WTC11 (cell line): ENCODE measurements at regions not wholly inside any gene's neighbourhood (a gene's known extent, or its start where the extent isn't known, plus 50 kb on each side); places are given as distances from the start of the nearest gene placed in this dataset.

Experiments used
- ATAC-seq: fragments of 200-7000 bp; cut with Tn5 transposase; 2 replicates; pipeline ENCODE4 v1.10.0; 2021; ENCODE audit warnings: mild to moderate bottlenecking, moderate library complexity
- CTCF ChIA-PET: fragments of 300-600 bp; sonication (Branson Sonifier 250); formaldehyde crosslinking; loops from one replicate; lab custom pipeline; 2021; ENCODE audit warnings: antibody characterized with exemption; lab: Charles Lee
- POLR2A ChIA-PET: fragments of 350-600 bp; sonication (Branson Sonifier 250); formaldehyde crosslinking; loops from one replicate; lab custom pipeline; 2021; ENCODE audit warnings: antibody characterized with exemption; lab: Charles Lee
- DNase-seq: peaks from one replicate; pipeline ENCODE4 v3.0.0; 2021; ENCODE audit warnings: low spot score
- H3K27ac Mint-ChIP-seq: 2 replicates; pipeline ENCODE4 v1.8.0; 2021; ENCODE audit warnings: mixed read lengths
- H3K27me3 Mint-ChIP-seq: 2 replicates; pipeline ENCODE4 v1.8.0; 2021; ENCODE audit warnings: low read depth, mild to moderate bottlenecking, moderate library complexity, mixed read lengths
- H3K36me3 Mint-ChIP-seq: 2 replicates; pipeline ENCODE4 v1.8.0; 2021; ENCODE audit warnings: mixed read lengths
- H3K4me1 Mint-ChIP-seq: 2 replicates; pipeline ENCODE4 v1.8.0; 2022; ENCODE audit warnings: mixed read lengths
- H3K4me3 Mint-ChIP-seq: 2 replicates; pipeline ENCODE4 v1.8.0; 2021; ENCODE audit warnings: mild to moderate bottlenecking, moderate library complexity, mixed read lengths
- H3K9me3 Mint-ChIP-seq: 2 replicates; pipeline ENCODE4 v1.8.0; 2021; ENCODE audit warnings: mixed read lengths
- ARID4B ChIP-seq: sonication (generic); formaldehyde crosslinking; IDR thresholded peaks from 2 replicates; pipeline ENCODE4 v1.8.0; 2023; ENCODE audit warnings: missing genetic modification reagents, mild to moderate bottlenecking, borderline replicate concordance
- CREM ChIP-seq: sonication (generic); formaldehyde crosslinking; IDR thresholded peaks from 2 replicates; pipeline ENCODE4 v1.8.1; 2022; ENCODE audit warnings: mild to moderate bottlenecking, missing genetic modification reagents, moderate library complexity
- ELF4 ChIP-seq: sonication (generic); formaldehyde crosslinking; IDR thresholded peaks from 2 replicates; pipeline ENCODE4 v1.8.1; 2022; ENCODE audit warnings: low read depth, mild to moderate bottlenecking, moderate library complexity, missing genetic modification reagents
- EMX1 ChIP-seq: fragments of 250-450 bp; sonication (Bioruptor Pico); IDR thresholded peaks from 2 replicates; pipeline ENCODE4 v1.8.0; 2021; ENCODE audit warnings: mild to moderate bottlenecking
- ETV6 ChIP-seq: sonication (generic); formaldehyde crosslinking; IDR thresholded peaks from 2 replicates; pipeline ENCODE4 v1.8.1; 2022; ENCODE audit warnings: mild to moderate bottlenecking, missing genetic modification reagents
- FOXJ3 ChIP-seq: sonication (generic); formaldehyde crosslinking; IDR thresholded peaks from 2 replicates; pipeline ENCODE4 v1.9.0; 2021; ENCODE audit warnings: missing genetic modification reagents, mild to moderate bottlenecking, borderline replicate concordance
- FOXP1 ChIP-seq: sonication (generic); formaldehyde crosslinking; IDR thresholded peaks from 2 replicates; pipeline ENCODE4 v1.8.0; 2022; ENCODE audit warnings: missing genetic modification reagents, mild to moderate bottlenecking, moderate library complexity, borderline replicate concordance
- FOXP4 ChIP-seq: sonication (generic); formaldehyde crosslinking; IDR thresholded peaks from 2 replicates; pipeline ENCODE4 v1.8.0; 2022; ENCODE audit warnings: mild to moderate bottlenecking, missing genetic modification reagents
- GRHL2 ChIP-seq: fragments of 250-450 bp; sonication (Bioruptor Pico); IDR thresholded peaks from 2 replicates; pipeline ENCODE4 v1.8.0; 2022; ENCODE audit warnings: mild to moderate bottlenecking, moderate library complexity; ENCODE audit not compliant: insufficient replicate concordance, severe bottlenecking
- KAT7 ChIP-seq: sonication (generic); formaldehyde crosslinking; IDR thresholded peaks from 2 replicates; pipeline ENCODE4 v1.8.1; 2023; ENCODE audit warnings: missing genetic modification reagents, mild to moderate bottlenecking, borderline replicate concordance
- MAX ChIP-seq: sonication (generic); formaldehyde crosslinking; IDR thresholded peaks from 2 replicates; pipeline ENCODE4 v1.8.0; 2022; ENCODE audit warnings: mild to moderate bottlenecking, missing genetic modification reagents
- MLX ChIP-seq: sonication (generic); formaldehyde crosslinking; IDR thresholded peaks from 2 replicates; pipeline ENCODE4 v1.8.1; 2023; ENCODE audit warnings: mild to moderate bottlenecking, missing genetic modification reagents, moderate library complexity
- NFATC4 ChIP-seq: fragments of 250-450 bp; sonication (Bioruptor Pico); IDR thresholded peaks from 2 replicates; pipeline ENCODE4 v1.9.0; 2021; ENCODE audit warnings: mild to moderate bottlenecking
- NFE2L1 ChIP-seq: sonication (generic); formaldehyde crosslinking; IDR thresholded peaks from 2 replicates; pipeline ENCODE4 v1.8.1; 2023; ENCODE audit warnings: missing genetic modification reagents
- NFYB ChIP-seq: sonication (generic); formaldehyde crosslinking; conservative IDR thresholded peaks from 2 replicates; pipeline ENCODE4 v1.8.0; 2022; ENCODE audit warnings: low read depth, missing genetic modification reagents
- NR1H2 ChIP-seq: sonication (generic); formaldehyde crosslinking; IDR thresholded peaks from 2 replicates; pipeline ENCODE4 v1.9.0; 2021; ENCODE audit warnings: mild to moderate bottlenecking, moderate library complexity, missing genetic modification reagents
- SOX15 ChIP-seq: fragments of 250-450 bp; sonication (Bioruptor Pico); IDR thresholded peaks from 2 replicates; pipeline ENCODE4 v1.9.0; 2021; ENCODE audit warnings: mild to moderate bottlenecking
- SP1 ChIP-seq: sonication (generic); formaldehyde crosslinking; conservative IDR thresholded peaks from 2 replicates; pipeline ENCODE4 v1.8.1; 2022; ENCODE audit warnings: missing genetic modification reagents
- STAT6 ChIP-seq: sonication (generic); formaldehyde crosslinking; conservative IDR thresholded peaks from 2 replicates; pipeline ENCODE4 v1.8.1; 2023; ENCODE audit warnings: mild to moderate bottlenecking, low read depth, missing genetic modification reagents, moderate library complexity
- ZNF121 ChIP-seq: sonication (generic); formaldehyde crosslinking; IDR thresholded peaks from 2 replicates; pipeline ENCODE4 v1.8.0; 2023; ENCODE audit warnings: missing genetic modification reagents
- ZNF138 ChIP-seq: sonication (generic); formaldehyde crosslinking; conservative IDR thresholded peaks from 2 replicates; pipeline ENCODE4 v1.8.1; 2022; ENCODE audit warnings: mild to moderate bottlenecking, moderate library complexity, missing genetic modification reagents
- ZNF232 ChIP-seq: sonication (generic); formaldehyde crosslinking; IDR thresholded peaks from 2 replicates; pipeline ENCODE4 v1.8.0; 2022; ENCODE audit warnings: mild to moderate bottlenecking, missing genetic modification reagents
- ZNF396 ChIP-seq: fragments of 250-450 bp; sonication (Bioruptor Pico); IDR thresholded peaks from 2 replicates; pipeline ENCODE4 v1.8.0; 2021; ENCODE audit warnings: mild to moderate bottlenecking, moderate library complexity, borderline replicate concordance

GRCh38 chr4:149031399-149031798, 589.2 kb upstream of the NR3C2 start:
- no peak overlapping the region for H3K4me3 Mint-ChIP-seq
- CTCF ChIA-PET: interaction anchor here (0.6 to 1.5 kb wide), 17 partner anchors 12 to 655 kb away, joined by 3 to 8 read pairs (median 3); no protein-coding TSS in a partner anchor

GRCh38 chr4:149029056-149029651, 586.9 kb upstream of the NR3C2 start:
- peak; percentile 66 for ATAC-seq
- H3K36me3 Mint-ChIP-seq: no peaks in the 10 kb centered on the region
- DNase-seq: no peak
- H3K27me3 Mint-ChIP-seq: no peaks in the 10 kb centered on the region
- H3K9me3 Mint-ChIP-seq: no peaks in the 10 kb centered on the region
- CTCF ChIA-PET: no interaction called here
- POLR2A ChIA-PET: no interaction called here
- TF ChIP-seq SOX15 (CRISPR knock-in tag): no peak
- TF ChIP-seq NFE2L1 (CRISPR knock-in tag): peak; percentile 58; the same call in 1 of the 2 replicates
- TF ChIP-seq ZNF138 (CRISPR knock-in tag): no peak
- no peak for TF ChIP-seq FOXJ3 (CRISPR knock-in tag)
- no peak for TF ChIP-seq ARID4B (CRISPR knock-in tag)
- no peak for TF ChIP-seq MAX (CRISPR knock-in tag)
- TF ChIP-seq ZNF232: no peak
- TF ChIP-seq GRHL2 (CRISPR knock-in tag): no peak
- H3K4me3 Mint-ChIP-seq: no peak overlapping the region
- H3K4me1 Mint-ChIP-seq: peaks cover 10% of the 10 kb centered on the region
- 0 out of 2 replicates have a peak overlapping the region, but pooled peaks have one; percentile 9 for H3K27ac Mint-ChIP-seq

More at GRCh38 chr4:149031399-149031798, 589.2 kb upstream of the NR3C2 start:
- H3K27me3 Mint-ChIP-seq: no peaks in the 10 kb centered on the region
- TF ChIP-seq NR1H2 (CRISPR knock-in tag) (no peak), NFATC4 (CRISPR knock-in tag) (no peak), SOX15 (CRISPR knock-in tag) (no peak), SP1 (CRISPR knock-in tag) (no peak), FOXP4 (CRISPR knock-in tag) (no peak), ETV6 (CRISPR knock-in tag) (no peak), MLX (CRISPR knock-in tag) (no peak), ELF4 (no peak), NFYB (CRISPR knock-in tag) (no peak), KAT7 (CRISPR knock-in tag) (no peak), EMX1 (CRISPR knock-in tag) (no peak), ZNF396 (no peak), STAT6 (no peak), FOXJ3 (CRISPR knock-in tag) (no peak), FOXP1 (CRISPR knock-in tag) (no peak), ZNF121 (CRISPR knock-in tag) (no peak), CREM (CRISPR knock-in tag) (no peak)
- POLR2A ChIA-PET: no interaction called here
- H3K9me3 Mint-ChIP-seq: no peaks in the 10 kb centered on the region
- peaks cover 10% of the 10 kb centered on the region for H3K4me1 Mint-ChIP-seq
- ATAC-seq (peak; percentile 84), DNase-seq (no peak)
- no peak overlapping the region for H3K27ac Mint-ChIP-seq
- no peaks in the 10 kb centered on the region for H3K36me3 Mint-ChIP-seq
